SK-N-SH (cell line): ENCODE measurements at regions not wholly inside any gene's neighbourhood (a gene's known extent, or its start where the extent isn't known, plus 50 kb on each side); places are given as distances from the start of the nearest gene placed in this dataset.

Experiments used
- CTCF ChIA-PET: fragments of 300-600, 350-600 bp; formaldehyde crosslinking; extraction: SDS; loops from one replicate; lab custom pipeline; 2021; lab: Yijun Ruan, JAX
- POLR2A ChIA-PET: fragments of 350-600 bp; sonication (Branson Sonifier 250); formaldehyde crosslinking; extraction: SDS; loops from one replicate; lab custom pipeline; 2020; ENCODE audit warnings: antibody characterized with exemption, inconsistent platforms; lab: Yijun Ruan, JAX
- DNase-seq: peaks from one replicate; pipeline ENCODE4 v3.0.0; 2012
- H2AFZ ChIP-seq: fragments of 200-600 bp; sonication (generic); 2 replicates; pipeline ENCODE4 v1.8.1; 2016; ENCODE audit warnings: antibody characterized with exemption, mild to moderate bottlenecking, low read depth
- H3F3A ChIP-seq: fragments of 200-600 bp; sonication (generic); replicated peaks from 2 replicates; pipeline ENCODE3; 2016; ENCODE audit warnings: antibody characterized with exemption, mild to moderate bottlenecking; ENCODE audit not compliant: insufficient read depth
- H3K27ac ChIP-seq, 2 experiments: fragments of 200-500 bp in 1 of 2; fragments of 200-600 bp in 1 of 2; sonication (Bioruptor generic) in 1 of 2; sonication (generic), shearing (Covaris generic) in 1 of 2; 2 replicates each; pipeline versions ENCODE4 v1.5.1 to v1.6.1; 2014 to 2016; ENCODE audit warnings: low read depth in 2 of 2, inconsistent platforms in 1 of 2, low read length in 1 of 2, mild to moderate bottlenecking in 1 of 2, mixed read lengths in 1 of 2
- H3K27me3 ChIP-seq: fragments of 200-600 bp; sonication (generic), shearing (Covaris generic); 2 replicates; pipeline ENCODE4 v1.6.1; 2016; ENCODE audit warnings: mixed run types; ENCODE audit not compliant: insufficient read depth
- H3K36me3 ChIP-seq, 2 experiments: fragments of 200-500 bp in 1 of 2; fragments of 200-600 bp in 1 of 2; sonication (Bioruptor generic) in 1 of 2; sonication (generic) in 1 of 2; replicated peaks in 1 of 2; 2 replicates each; pipeline versions ENCODE3 to v1.5.1; 2014 to 2016; ENCODE audit warnings: low read length in 1 of 2, mild to moderate bottlenecking in 1 of 2; ENCODE audit not compliant: insufficient read depth in 2 of 2, control insufficient read depth in 1 of 2
- H3K4me1 ChIP-seq, 2 experiments: fragments of 200-500 bp in 1 of 2; fragments of 200-600 bp in 1 of 2; sonication (Bioruptor generic) in 1 of 2; sonication (generic), shearing (Covaris generic) in 1 of 2; 2 replicates each; pipeline versions ENCODE4 v1.5.1 to v1.6.1; 2014 to 2016; ENCODE audit warnings: low read depth in 1 of 2, low read length in 1 of 2, mixed run types in 1 of 2; ENCODE audit not compliant: insufficient read depth in 2 of 2, control insufficient read depth in 1 of 2
- H3K4me2 ChIP-seq: fragments of 200-600 bp; sonication (generic), shearing (Covaris generic); 2 replicates; pipeline ENCODE4 v1.6.1; 2017; ENCODE audit warnings: mixed run types
- H3K4me3 ChIP-seq, 2 experiments: fragments of 200-500 bp in 1 of 2; fragments of 200-600 bp in 1 of 2; sonication (Bioruptor generic) in 1 of 2; sonication (generic), shearing (Covaris generic) in 1 of 2; 2 replicates each; pipeline versions ENCODE4 v1.5.1 to v1.8.1; 2014 to 2016; ENCODE audit warnings: low read depth in 2 of 2, inconsistent platforms in 1 of 2, low read length in 1 of 2, mild to moderate bottlenecking in 1 of 2, mixed read lengths in 1 of 2, moderate library complexity in 1 of 2
- H3K79me2 ChIP-seq: fragments of 200-600 bp; sonication (generic); 2 replicates; pipeline ENCODE4 v1.8.1; 2017; ENCODE audit warnings: mild to moderate bottlenecking; ENCODE audit not compliant: insufficient read depth
- H3K9ac ChIP-seq: fragments of 200-600 bp; sonication (generic); 2 replicates; pipeline ENCODE4 v1.6.1; 2017; ENCODE audit warnings: mixed run types
- H3K9me2 ChIP-seq: fragments of 200-600 bp; sonication (generic); 2 replicates; pipeline ENCODE4 v1.6.1; 2017; ENCODE audit warnings: mixed run types
- H3K9me3 ChIP-seq: fragments of 200-600 bp; sonication (generic); 2 replicates; pipeline ENCODE4 v1.6.1; 2017; ENCODE audit warnings: mixed run types, mild to moderate bottlenecking, moderate library complexity
- H4K20me1 ChIP-seq: fragments of 200-600 bp; sonication (generic); 2 replicates; pipeline ENCODE4 v1.6.1; 2017; ENCODE audit warnings: mild to moderate bottlenecking, mixed run types; ENCODE audit not compliant: insufficient read depth
- ELF1 ChIP-seq: IDR thresholded peaks from 2 replicates; pipeline ENCODE4 v1.4.0; 2012
- EP300 ChIP-seq, 2 experiments: IDR thresholded peaks; 2 replicates each; pipeline versions ENCODE4 v1.4.0 to v1.6.1; 2012; ENCODE audit warnings: borderline replicate concordance in 1 of 2, low read depth in 1 of 2, low read length in 1 of 2
- EZH2phosphoT487 ChIP-seq: fragments of 200-600 bp; sonication (generic); IDR thresholded peaks from 2 replicates; pipeline ENCODE4 v1.6.1; 2017; ENCODE audit warnings: low read depth, mixed run types, mild to moderate bottlenecking, antibody characterized with exemption, moderate library complexity, borderline replicate concordance
- FOSL2 ChIP-seq: IDR thresholded peaks from 2 replicates; pipeline ENCODE4 v1.4.0; 2012; ENCODE audit warnings: low read depth, mild to moderate bottlenecking, moderate library complexity, borderline replicate concordance
- FOXJ3 ChIP-seq: sonication (generic); formaldehyde crosslinking; IDR thresholded peaks from 2 replicates; pipeline ENCODE4 v1.5.1; 2020; ENCODE audit warnings: mild to moderate bottlenecking, missing genetic modification reagents
- GABPA ChIP-seq: IDR thresholded peaks from 2 replicates; pipeline ENCODE4 v1.4.0; 2012; ENCODE audit warnings: low read depth, mild to moderate bottlenecking
- GATA2 ChIP-seq: sonication (generic); formaldehyde crosslinking; IDR thresholded peaks from 2 replicates; pipeline ENCODE4 v1.5.0; 2020; ENCODE audit warnings: mild to moderate bottlenecking, missing genetic modification reagents
- MAX ChIP-seq: IDR thresholded peaks from 2 replicates; pipeline ENCODE4 v1.4.0; 2012; ENCODE audit warnings: low read depth
- MEF2A ChIP-seq: IDR thresholded peaks from 2 replicates; pipeline ENCODE4 v1.4.0; 2012; ENCODE audit warnings: low read depth, borderline replicate concordance
- MXI1 ChIP-seq: IDR thresholded peaks from 2 replicates; pipeline ENCODE4 v1.6.1; 2012; ENCODE audit warnings: mild to moderate bottlenecking, low read depth, low read length, improper control_type of control experiment
- NFIC ChIP-seq: IDR thresholded peaks from 2 replicates; pipeline ENCODE4 v1.4.0; 2012; ENCODE audit warnings: borderline replicate concordance
- NRF1 ChIP-seq: IDR thresholded peaks from 2 replicates; pipeline ENCODE4 v1.6.1; 2012; ENCODE audit warnings: low read depth, mild to moderate bottlenecking, low read length
- PBX3 ChIP-seq: IDR thresholded peaks from 2 replicates; pipeline ENCODE4; 2012
- POLR2AphosphoS5 ChIP-seq: IDR thresholded peaks from 2 replicates; pipeline ENCODE4 v1.6.1; 2012; ENCODE audit warnings: low read depth, low read length
- RCOR1 ChIP-seq: fragments of 150-350 bp; IDR thresholded peaks from 2 replicates; pipeline ENCODE4 v1.6.1; 2017; ENCODE audit warnings: antibody characterized with exemption, low read length
- RFX5 ChIP-seq: IDR thresholded peaks from 2 replicates; pipeline ENCODE4 v1.6.1; 2012; ENCODE audit warnings: mild to moderate bottlenecking, improper control_type of control experiment, low read length
- SIN3A ChIP-seq: IDR thresholded peaks from 2 replicates; pipeline ENCODE4 v1.6.1; 2012; ENCODE audit warnings: low read depth, mild to moderate bottlenecking, low read length, moderate library complexity, borderline replicate concordance
- SMC3 ChIP-seq: IDR thresholded peaks from 2 replicates; pipeline ENCODE4 v1.6.1; 2012; ENCODE audit warnings: low read depth, low read length, improper control_type of control experiment
- TCF12 ChIP-seq: IDR thresholded peaks from 2 replicates; pipeline ENCODE4 v1.4.0; 2012
- TEAD4 ChIP-seq: IDR thresholded peaks from 2 replicates; pipeline ENCODE4 v1.4.0; 2012; ENCODE audit warnings: mild to moderate bottlenecking, borderline replicate concordance; ENCODE audit not compliant: insufficient read depth
- YY1 ChIP-seq: IDR thresholded peaks from 2 replicates; pipeline ENCODE4 v1.4.0; 2012; ENCODE audit warnings: low read depth, mild to moderate bottlenecking
- ZBTB33 ChIP-seq: IDR thresholded peaks from 2 replicates; pipeline ENCODE4 v1.4.0; 2012; ENCODE audit warnings: low read depth, borderline replicate concordance
- WGBS: methylation state at CpG from one replicate; pipeline ENCODE4 v1.1.6; 2017; ENCODE audit warnings: low lambda C conversion rate; 5-methylcytosine and 5-hydroxymethylcytosine counted together

- H3K9ac ChIP-seq = no peak overlapping the region
- H3K4me1 ChIP-seq = no peaks in the 10 kb centered on the region; a peak in 1 of 4 replicates
- no peak overlapping the region for H3K27ac ChIP-seq
- no peaks in the 10 kb centered on the region for H3F3A ChIP-seq
- 0 out of 2 replicates have a peak, but pooled peaks cover 21% of the 10 kb centered on the region for H3K9me3 ChIP-seq
- no peak overlapping the region for H3K4me2 ChIP-seq
- no peak for TF ChIP-seq NFIC
- TF ChIP-seq PBX3 = no peak
- no peak for TF ChIP-seq POLR2AphosphoS5
- no peak for TF ChIP-seq EZH2phosphoT487
- no peak for TF ChIP-seq MXI1
- no peaks in the 10 kb centered on the region for H3K9me2 ChIP-seq
- POLR2A ChIA-PET = interaction anchor here (0.6 kb wide), 1 partner anchor 402 kb away, joined by 4 read pairs; no protein-coding TSS in a partner anchor
- H3K4me3 ChIP-seq = no peak overlapping the region
- no peaks in the 10 kb centered on the region for H3K27me3 ChIP-seq
- WGBS = 83% methylated on average over 4 of the region's 4 CpGs
- peaks cover 0 to 4% of the 10 kb centered on the region in 2 experiments for H3K36me3 ChIP-seq
- no peak for DNase-seq
- no peak overlapping the region for H2AFZ ChIP-seq
- CTCF ChIA-PET = interaction anchor here (0.8 kb wide), 1 partner anchor 14 kb away, joined by 3 read pairs; no protein-coding TSS in a partner anchor
- H4K20me1 ChIP-seq = no peaks in the 10 kb centered on the region
- H3K79me2 ChIP-seq = no peaks in the 10 kb centered on the region
Measured at GRCh38 chr2:144925886-144926285, 406.0 kb upstream of the ZEB2 start.

GRCh38 chr2:144924827-144925226 lies 404.9 kb upstream of the ZEB2 start:
- Histone ChIP-seq H2AFZ (no peak overlapping the region), H3K36me3 (peaks cover 0 to 4% of the 10 kb centered on the region in 2 experiments), H3K4me1 (no peaks in the 10 kb centered on the region; a peak in 1 of 4 replicates), H3K4me2 (no peak overlapping the region), H3K9ac (no peak overlapping the region), H3K9me2 (no peaks in the 10 kb centered on the region), H4K20me1 (no peaks in the 10 kb centered on the region), H3K4me3 (no peak overlapping the region), H3K27me3 (no peaks in the 10 kb centered on the region), H3K27ac (no peak overlapping the region), H3K9me3 (0 out of 2 replicates have a peak, but pooled peaks cover 21% of the 10 kb centered on the region), H3F3A (no peaks in the 10 kb centered on the region), H3K79me2 (no peaks in the 10 kb centered on the region)
- DNase-seq = no peak
- TF ChIP-seq GABPA (no peak), YY1 (no peak), RFX5 (no peak), GATA2 (CRISPR knock-in tag) (no peak), EP300 (IDR thresholded peaks at IDR 0.05; ENCODE audit: borderline replicate concordance in 1 of 2, low read depth in 1 of 2, low read length in 1 of 2) (no peak), SIN3A (no peak), NRF1 (no peak), MAX (no peak), FOSL2 (no peak), TCF12 (no peak), ZBTB33 (no peak), ELF1 (no peak), RCOR1 (no peak), POLR2AphosphoS5 (no peak), SMC3 (no peak), NFIC (no peak), TEAD4 (no peak), FOXJ3 (CRISPR knock-in tag) (no peak), MEF2A (no peak)
- ChIA-PET CTCF (interaction anchor here (1.1 kb wide), 1 partner anchor 19 kb away, joined by 3 read pairs; no protein-coding TSS in a partner anchor), POLR2A (no interaction called here)
